Raji (cell line): ENCODE measurements at regions not wholly inside any gene's neighbourhood (a gene's known extent, or its start where the extent isn't known, plus 50 kb on each side); places are given as distances from the start of the nearest gene placed in this dataset.

Source experiments
- POLR2A ChIP-seq: IDR thresholded peaks from 2 replicates; pipeline ENCODE4 v1.6.1; 2011; ENCODE audit warnings: low read depth, low read length, control low read depth; ENCODE audit not compliant: insufficient read depth

GRCh38 chr22:47775191-47775590, 1012.7 kb downstream of the TBC1D22A start:
- no peak for TF ChIP-seq POLR2A

GRCh38 chr22:47773635-47774034, 1011.2 kb downstream of the TBC1D22A start:
- TF ChIP-seq POLR2A = no peak

- no peak for TF ChIP-seq POLR2A
Measured at GRCh38 chr22:47772864-47773263, 1010.4 kb downstream of the TBC1D22A start.

- no peak for TF ChIP-seq POLR2A
Measured at GRCh38 chr22:47769652-47770051, 1007.2 kb downstream of the TBC1D22A start.

- TF ChIP-seq POLR2A = no peak
Measured at GRCh38 chr22:47768027-47768426, 1005.6 kb downstream of the TBC1D22A start.

GRCh38 chr22:47767403-47767802, 1005.0 kb downstream of the TBC1D22A start:
- TF ChIP-seq POLR2A = no peak

GRCh38 chr22:47765757-47766156, 1003.3 kb downstream of the TBC1D22A start:
- TF ChIP-seq POLR2A = no peak

GRCh38 chr22:47762141-47762540, 999.7 kb downstream of the TBC1D22A start:
- no peak for TF ChIP-seq POLR2A

- no peak for TF ChIP-seq POLR2A
Measured at GRCh38 chr22:47759909-47760308, 997.5 kb downstream of the TBC1D22A start.

GRCh38 chr22:47757741-47758140, 995.3 kb downstream of the TBC1D22A start:
- TF ChIP-seq POLR2A = no peak

- TF ChIP-seq POLR2A = no peak
Measured at GRCh38 chr22:47750086-47750485, 987.6 kb downstream of the TBC1D22A start.

GRCh38 chr22:47748957-47749356, 986.5 kb downstream of the TBC1D22A start:
- TF ChIP-seq POLR2A = no peak

GRCh38 chr22:47748271-47748670, 985.8 kb downstream of the TBC1D22A start:
- no peak for TF ChIP-seq POLR2A

GRCh38 chr22:47740109-47740805, 977.8 kb downstream of the TBC1D22A start:
- TF ChIP-seq POLR2A = no peak

- TF ChIP-seq POLR2A = no peak
Measured at GRCh38 chr22:47739291-47740015, 977.0 kb downstream of the TBC1D22A start.

GRCh38 chr22:47738472-47739013, 976.1 kb downstream of the TBC1D22A start:
- TF ChIP-seq POLR2A = no peak

GRCh38 chr22:47736186-47737034, 974.0 kb downstream of the TBC1D22A start:
- no peak for TF ChIP-seq POLR2A
